HFFc6 (cell line): ENCODE measurements at regions not wholly inside any gene's neighbourhood (a gene's known extent, or its start where the extent isn't known, plus 50 kb on each side); places are given as distances from the start of the nearest gene placed in this dataset.

ENCODE experiments used
- DNase-seq: peaks from one replicate; pipeline ENCODE4 v3.0.0-alpha.2; 2018
- H3K27ac Mint-ChIP-seq: 2 replicates; pipeline ENCODE4 v1.8.0; 2020; ENCODE audit warnings: mild to moderate bottlenecking, mixed read lengths
- H3K27me3 Mint-ChIP-seq: 2 replicates; pipeline ENCODE4 v1.8.0; 2021; ENCODE audit warnings: mild to moderate bottlenecking, moderate library complexity, mixed read lengths; ENCODE audit not compliant: insufficient read depth
- H3K36me3 Mint-ChIP-seq: 2 replicates; pipeline ENCODE4 v1.8.0; 2021; ENCODE audit warnings: low read depth, mixed read lengths
- H3K4me1 Mint-ChIP-seq: 2 replicates; pipeline ENCODE4 v1.8.0; 2020; ENCODE audit warnings: low read depth, mixed read lengths
- H3K4me3 Mint-ChIP-seq: 2 replicates; pipeline ENCODE4 v1.8.0; 2020; ENCODE audit warnings: mild to moderate bottlenecking, moderate library complexity, mixed read lengths
- H3K9me3 Mint-ChIP-seq: 2 replicates; pipeline ENCODE4 v1.8.0; 2020; ENCODE audit warnings: mild to moderate bottlenecking, mixed read lengths
- TF ChIP-seq, protein P1 (sequence below): fragments of 200-600 bp; sonication (generic); IDR thresholded peaks from 2 replicates; pipeline ENCODE4 v1.5.0; 2021; ENCODE audit warnings: antibody characterized with exemption, mild to moderate bottlenecking

DNA sequence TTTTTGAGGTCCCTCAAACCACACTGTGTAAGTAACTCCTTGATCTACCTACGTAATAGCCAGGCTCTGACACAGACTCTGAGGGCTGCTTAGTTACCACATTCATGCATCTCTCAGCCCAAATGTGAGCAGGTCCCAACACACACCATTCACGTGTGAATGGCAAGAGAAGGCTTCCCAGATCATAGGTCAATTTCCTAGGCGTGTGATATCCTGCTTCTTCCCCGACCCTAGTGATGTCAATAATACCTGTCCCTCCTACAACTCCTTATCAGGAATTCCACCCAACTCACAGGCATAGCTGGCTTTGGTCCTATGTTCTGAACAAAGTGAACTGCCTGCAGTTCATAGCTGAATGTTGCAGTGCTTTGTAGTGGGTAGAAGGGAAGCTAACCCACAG is 334.5 kb downstream of the RFC3 start:
- no peaks in the 10 kb centered on the region for H3K9me3 Mint-ChIP-seq
- no peak overlapping the region for H3K27ac Mint-ChIP-seq
- peaks cover 31% of the 10 kb centered on the region for H3K4me1 Mint-ChIP-seq
- no peak overlapping the region for H3K4me3 Mint-ChIP-seq
- DNase-seq = no peak
- H3K27me3 Mint-ChIP-seq = peaks cover 2% of the 10 kb centered on the region
- TF ChIP-seq, protein P1, sequence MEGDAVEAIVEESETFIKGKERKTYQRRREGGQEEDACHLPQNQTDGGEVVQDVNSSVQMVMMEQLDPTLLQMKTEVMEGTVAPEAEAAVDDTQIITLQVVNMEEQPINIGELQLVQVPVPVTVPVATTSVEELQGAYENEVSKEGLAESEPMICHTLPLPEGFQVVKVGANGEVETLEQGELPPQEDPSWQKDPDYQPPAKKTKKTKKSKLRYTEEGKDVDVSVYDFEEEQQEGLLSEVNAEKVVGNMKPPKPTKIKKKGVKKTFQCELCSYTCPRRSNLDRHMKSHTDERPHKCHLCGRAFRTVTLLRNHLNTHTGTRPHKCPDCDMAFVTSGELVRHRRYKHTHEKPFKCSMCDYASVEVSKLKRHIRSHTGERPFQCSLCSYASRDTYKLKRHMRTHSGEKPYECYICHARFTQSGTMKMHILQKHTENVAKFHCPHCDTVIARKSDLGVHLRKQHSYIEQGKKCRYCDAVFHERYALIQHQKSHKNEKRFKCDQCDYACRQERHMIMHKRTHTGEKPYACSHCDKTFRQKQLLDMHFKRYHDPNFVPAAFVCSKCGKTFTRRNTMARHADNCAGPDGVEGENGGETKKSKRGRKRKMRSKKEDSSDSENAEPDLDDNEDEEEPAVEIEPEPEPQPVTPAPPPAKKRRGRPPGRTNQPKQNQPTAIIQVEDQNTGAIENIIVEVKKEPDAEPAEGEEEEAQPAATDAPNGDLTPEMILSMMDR = no peak
- H3K36me3 Mint-ChIP-seq = no peaks in the 10 kb centered on the region

- TF ChIP-seq, protein P1 = no peak
- Mint-ChIP-seq H3K36me3 (no peaks in the 10 kb centered on the region), H3K27ac (no peak overlapping the region), H3K4me1 (peaks cover 36% of the 10 kb centered on the region), H3K4me3 (no peak overlapping the region), H3K27me3 (peaks cover 2% of the 10 kb centered on the region), H3K9me3 (no peaks in the 10 kb centered on the region)
- DNase-seq = no peak
Measured at GRCh38 chr13:34152996-34153395, 335.0 kb downstream of the RFC3 start.

DNA sequence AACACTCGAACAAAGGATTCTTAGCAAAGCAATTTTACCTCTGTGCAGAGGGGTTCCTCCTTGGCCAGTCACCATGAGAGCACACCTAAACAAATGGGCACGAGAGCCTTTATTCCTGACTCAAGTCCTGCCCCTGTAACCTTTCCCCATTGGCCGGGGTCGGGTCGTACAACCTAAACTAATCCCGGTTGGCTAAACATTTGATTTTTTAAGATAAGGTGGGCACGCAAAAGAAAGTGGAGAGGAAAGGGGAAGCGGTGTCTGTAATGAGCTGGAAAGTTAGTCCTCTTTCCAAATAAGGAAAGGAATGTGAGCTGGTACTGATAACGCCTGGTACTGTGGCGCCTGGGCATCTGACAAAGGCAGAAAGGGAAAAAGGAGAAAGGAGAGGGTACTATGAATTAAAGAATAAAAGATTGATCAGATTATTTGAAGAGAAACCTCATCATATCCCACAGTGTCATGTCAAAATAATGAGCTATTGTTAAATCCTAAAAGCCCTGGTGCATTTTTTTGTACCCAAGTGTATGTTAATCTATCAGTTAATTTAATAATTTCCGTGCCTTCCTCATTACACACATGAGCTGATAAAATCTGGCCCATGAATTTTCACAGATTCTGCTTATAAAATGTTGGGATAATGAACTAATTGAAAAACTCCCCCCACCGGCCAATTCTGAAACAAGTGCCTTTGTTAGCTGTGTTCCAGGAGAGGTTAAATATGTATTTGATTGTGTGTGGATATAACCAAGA is 335.7 kb downstream of the RFC3 start:
- TF ChIP-seq, protein P1 = no peak
- H3K27ac Mint-ChIP-seq = no peak overlapping the region
- no peak for DNase-seq
- no peaks in the 10 kb centered on the region for H3K9me3 Mint-ChIP-seq
- H3K27me3 Mint-ChIP-seq = peaks cover 2% of the 10 kb centered on the region
- H3K4me1 Mint-ChIP-seq = peaks cover 40% of the 10 kb centered on the region
- no peak overlapping the region for H3K4me3 Mint-ChIP-seq
- no peaks in the 10 kb centered on the region for H3K36me3 Mint-ChIP-seq

GRCh38 chr13:34155931-34156607 is 338.1 kb downstream of the RFC3 start:
- DNase-seq = peak; percentile 83
- TF ChIP-seq, protein P1 = no peak
- Mint-ChIP-seq H3K36me3 (peaks cover 7% of the 10 kb centered on the region; the same call in 1 of the 2 replicates), H3K27ac (peak overlapping the region; percentile 93), H3K9me3 (no peaks in the 10 kb centered on the region), H3K27me3 (no peaks in the 10 kb centered on the region; the same call in 1 of the 2 replicates), H3K4me1 (peaks cover 60% of the 10 kb centered on the region), H3K4me3 (peak overlapping the region; percentile 74)

DNA sequence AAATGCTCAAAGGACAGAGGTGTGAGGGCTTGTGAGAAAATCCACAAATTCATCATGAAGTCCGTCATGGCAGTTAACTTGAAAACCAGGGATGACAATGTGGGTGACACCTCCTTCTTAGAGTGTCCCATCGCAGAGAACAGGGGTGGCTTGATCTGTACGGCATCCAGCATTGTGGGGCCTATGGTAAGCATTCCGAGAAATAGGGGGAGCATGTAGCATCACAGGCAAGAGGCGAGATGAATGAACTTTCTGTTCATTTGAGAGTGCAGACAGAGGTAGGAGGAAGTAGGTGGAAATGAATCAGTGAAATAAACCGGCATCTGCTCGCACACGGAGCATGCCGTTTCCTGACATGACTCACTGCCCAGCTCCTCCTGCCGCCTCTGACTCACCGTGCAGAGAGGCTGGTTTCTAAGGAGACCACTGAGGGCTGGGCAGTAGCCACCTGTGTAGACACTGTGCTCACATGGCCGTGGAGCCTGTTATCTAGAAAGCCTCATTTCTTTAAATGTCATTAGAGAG is 339.0 kb downstream of the RFC3 start:
- peaks cover 7% of the 10 kb centered on the region; the same call in 1 of the 2 replicates for H3K36me3 Mint-ChIP-seq
- TF ChIP-seq, protein P1 = no peak
- DNase-seq = peak; percentile 92
- no peaks in the 10 kb centered on the region for H3K9me3 Mint-ChIP-seq
- H3K4me1 Mint-ChIP-seq = peaks cover 68% of the 10 kb centered on the region
- peak overlapping the region; percentile 74 for H3K4me3 Mint-ChIP-seq
- no peaks in the 10 kb centered on the region; the same call in 1 of the 2 replicates for H3K27me3 Mint-ChIP-seq
- H3K27ac Mint-ChIP-seq = peak overlapping the region; percentile 93
